K562 (cell line): ENCODE measurements at regions not wholly inside any gene's neighbourhood (a gene's known extent, or its start where the extent isn't known, plus 50 kb on each side); places are given as distances from the start of the nearest gene placed in this dataset.

Source experiments
- ATAC-seq: fragments of 200-7000 bp; cut with Tn5 transposase; 3 replicates; pipeline ENCODE4 v1.9.1; 2020; ENCODE audit warnings: moderate library complexity
- BruUV-seq: library from RNA; stranded (reverse); fragments of 400-500 nt; replicated peaks from 2 replicates; lab custom pipeline; 2021; lab: Mats Ljungman, UMichigan
- CTCF ChIA-PET: fragments of 300-600 bp; formaldehyde crosslinking; extraction: SDS; loops from one replicate; lab custom pipeline; 2021; ENCODE audit warnings: low intra/inter-chr PET ratio; lab: Yijun Ruan, JAX
- POLR2A ChIA-PET: fragments of 300-600, 350-650 bp; sonication (Branson Sonifier 250); formaldehyde crosslinking; extraction: SDS; loops from one replicate; lab custom pipeline; 2021; ENCODE audit warnings: antibody characterized with exemption, inconsistent platforms; lab: Yijun Ruan, JAX
- DNase-seq, 4 experiments: peaks; one replicate each; pipeline versions ENCODE4 v3.0.0 to v3.0.0-alpha.2; 2011 to 2018; ENCODE audit warnings: low spot score in 3 of 4, mixed read lengths in 3 of 4; ENCODE audit errors: extremely low read depth in 1 of 4
- FAIRE-seq: peaks from 2 replicates; lab custom pipeline; 2011; peaks lifted over from hg19 to GRCh38; lab: Jason Lieb, UNC
- H2AFZ ChIP-seq: 2 replicates; pipeline ENCODE4 v1.6.0; 2011; ENCODE audit warnings: low read depth, low read length, control low read depth, inconsistent platforms
- H3K27ac ChIP-seq: fragments of 200-600 bp; 3 replicates; pipeline ENCODE4 v1.8.0; 2011; ENCODE audit warnings: low read depth, mild to moderate bottlenecking, control low read depth, inconsistent platforms, low read length, moderate library complexity, mixed read lengths; ENCODE audit errors: extremely low read depth
- H3K27me3 ChIP-seq, 2 experiments: fragments of 300-600 bp in 1 of 2; 2 replicates in 1 of 2; 3 replicates in 1 of 2; pipeline versions ENCODE4 v1.6.0 to v1.8.0; 2011; ENCODE audit warnings: inconsistent platforms in 2 of 2, low read length in 2 of 2, mild to moderate bottlenecking in 1 of 2, mixed read lengths in 1 of 2, moderate library complexity in 1 of 2; ENCODE audit not compliant: control insufficient read depth in 2 of 2, insufficient read depth in 2 of 2
- H3K36me3 ChIP-seq: fragments of 300-600 bp; 3 replicates; pipeline ENCODE4 v1.8.0; 2011; ENCODE audit warnings: mild to moderate bottlenecking, low read length, inconsistent platforms; ENCODE audit not compliant: control insufficient read depth, insufficient read depth
- H3K4me1 ChIP-seq, 2 experiments: fragments of 200-600 bp in 1 of 2; replicated peaks in 1 of 2; 2 replicates in 1 of 2; 3 replicates in 1 of 2; pipeline versions ENCODE4 v1.5.1 to v1.8.0; 2011; ENCODE audit warnings: inconsistent platforms in 2 of 2, low read length in 2 of 2, mild to moderate bottlenecking in 1 of 2, mixed read lengths in 1 of 2, moderate library complexity in 1 of 2; ENCODE audit not compliant: control insufficient read depth in 2 of 2, insufficient read depth in 2 of 2
- H3K4me2 ChIP-seq: 2 replicates; pipeline ENCODE4 v1.6.1; 2011; ENCODE audit warnings: low read length, control low read depth, inconsistent platforms, mixed read lengths; ENCODE audit not compliant: insufficient read depth
- H3K4me3 ChIP-seq: fragments of 200-600 bp; sonication (generic), shearing (Covaris generic); 2 replicates; pipeline ENCODE4 v1.5.1; 2016; ENCODE audit warnings: control low read depth, inconsistent platforms
- H3K79me2 ChIP-seq: fragments of 200-600 bp; 3 replicates; pipeline ENCODE4 v1.8.0; 2011; ENCODE audit warnings: low read length, inconsistent platforms; ENCODE audit not compliant: control insufficient read depth, insufficient read depth
- H3K9ac ChIP-seq, 2 experiments: 2 replicates each; pipeline versions ENCODE4 v1.6.0 to v1.6.1; 2011; ENCODE audit warnings: low read depth in 2 of 2, low read length in 2 of 2, control low read depth in 1 of 2, inconsistent platforms in 1 of 2, mild to moderate bottlenecking in 1 of 2, mixed read lengths in 1 of 2; ENCODE audit not compliant: insufficient read depth in 1 of 2
- H3K9me1 ChIP-seq: one replicate; pipeline ENCODE4 v1.6.0; 2011; ENCODE audit warnings: inconsistent platforms, mild to moderate bottlenecking, low read length, moderate library complexity; ENCODE audit not compliant: control insufficient read depth, insufficient read depth
- H3K9me3 ChIP-seq: replicated peaks from 2 replicates; pipeline ENCODE4 v1.5.1; 2011; ENCODE audit warnings: low read depth, low read length, inconsistent platforms; ENCODE audit not compliant: control insufficient read depth, insufficient read depth
- H4K20me1 ChIP-seq: replicated peaks from 2 replicates; pipeline ENCODE4 v1.6.1; 2011; ENCODE audit warnings: low read length, inconsistent platforms, mixed read lengths; ENCODE audit not compliant: control insufficient read depth, insufficient read depth
- HNRNPLL ChIP-seq: fragments of 200-400 bp; formaldehyde crosslinking; IDR thresholded peaks from 2 replicates; pipeline ENCODE4 v1.6.1; 2017; ENCODE audit warnings: low read length, low read depth, mild to moderate bottlenecking; ENCODE audit not compliant: poor library complexity, severe bottlenecking
- HOMEZ ChIP-seq: fragments of 250-450 bp; sonication (Bioruptor Pico); IDR thresholded peaks from 2 replicates; pipeline ENCODE4 v1.4.0; 2020; ENCODE audit warnings: mild to moderate bottlenecking, moderate library complexity
- MAFG ChIP-seq: fragments of 450-650 bp; conservative IDR thresholded peaks from 2 replicates; pipeline ENCODE4 v1.6.1; 2016; ENCODE audit warnings: missing genetic modification characterization, missing compliant biosample characterization
- MCM5 ChIP-seq: fragments of 450-650 bp; IDR thresholded peaks from 2 replicates; pipeline ENCODE4 v1.6.1; 2016; ENCODE audit warnings: low read depth
- MECOM ChIP-seq: fragments of 250-450 bp; sonication (Bioruptor Pico); IDR thresholded peaks from 2 replicates; pipeline ENCODE4 v1.8.0; 2022; ENCODE audit warnings: inconsistent platforms
- POLR2G ChIP-seq: fragments of 200-400 bp; formaldehyde crosslinking; IDR thresholded peaks from 2 replicates; pipeline ENCODE4 v1.6.1; 2017; ENCODE audit warnings: low read depth, mild to moderate bottlenecking, antibody characterized with exemption, low read length, moderate library complexity
- RBBP5 ChIP-seq: fragments of 200-600 bp; sonication (generic); IDR thresholded peaks from 2 replicates; pipeline ENCODE4 v1.6.1; 2012; ENCODE audit warnings: borderline replicate concordance, mild to moderate bottlenecking, low read length, control low read depth, inconsistent platforms; ENCODE audit not compliant: insufficient read depth, poor library complexity, severe bottlenecking
- TCFL5 ChIP-seq: fragments of 250-450 bp; sonication (Bioruptor Pico); conservative IDR thresholded peaks from 2 replicates; pipeline ENCODE4 v1.6.1; 2021; ENCODE audit warnings: mild to moderate bottlenecking, moderate library complexity, matching md5 sums
- TRIM24 ChIP-seq, 2 experiments: fragments of 450-650 bp; IDR thresholded peaks; 2 replicates each; pipeline ENCODE4 v1.6.1; 2016
- ZNF197 ChIP-seq: fragments of 200-800 bp; sonication (Bioruptor generic); IDR thresholded peaks from 2 replicates; pipeline ENCODE4 v1.6.1; 2016; ENCODE audit warnings: low read depth, missing genetic modification characterization, missing compliant biosample characterization
- WGBS: fragments of 100-300 bp; shearing (Covaris generic); methylation state at CpG from one replicate; pipeline ENCODE4 v1.1.6; 2016; ENCODE audit warnings: low coverage, mixed read lengths; ENCODE audit not compliant: insufficient coverage; ENCODE audit errors: missing lambda C conversion rate; 5-methylcytosine and 5-hydroxymethylcytosine counted together
- in situ Hi-C: fragments of 300-500 bp; cut with MboI; formaldehyde crosslinking; loops from 4 replicates; pipeline ENCODE4 v1.15.0; 2018; ENCODE audit warnings: inconsistent platforms, mixed read lengths
- intact Hi-C: fragments of 100-400 bp; cut with micrococcal nuclease; formaldehyde crosslinking; loops from 2 replicates; pipeline ENCODE4 v1.14.2; 2022

GRCh38 chr6:105920071-105920470 is 166.1 kb upstream of the PRDM1 start:
- no peaks in the 10 kb centered on the region for H4K20me1 ChIP-seq
- no peak overlapping the region for H3K4me2 ChIP-seq
- no peak for ATAC-seq
- DNase-seq = no peak
- H3K4me1 ChIP-seq = no peaks in the 10 kb centered on the region
- no peak overlapping the region for H3K9ac ChIP-seq
- in situ Hi-C loops (no loop called here), intact Hi-C loops (no loop called here)
- no peaks in the 10 kb centered on the region for H3K9me3 ChIP-seq
- H3K27me3 ChIP-seq = peaks cover 4 to 10% of the 10 kb centered on the region in 2 experiments; a peak in 3 of 5 replicates
- POLR2A ChIA-PET = no interaction called here
- FAIRE-seq = no peak
- no peaks in the 10 kb centered on the region for H3K79me2 ChIP-seq
- CTCF ChIA-PET = no interaction called here
- WGBS = 3% methylated on average over 2 of the region's 2 CpGs
- H3K9me1 ChIP-seq = no peaks in the 10 kb centered on the region
- H2AFZ ChIP-seq = no peak overlapping the region
- H3K36me3 ChIP-seq = no peaks in the 10 kb centered on the region
- no peak overlapping the region for H3K4me3 ChIP-seq
- BruUV-seq = no TSS peak
- no peak overlapping the region for H3K27ac ChIP-seq
- TF ChIP-seq HOMEZ (CRISPR knock-in tag) = no peak
- TF ChIP-seq POLR2G = no peak
- no peak for TF ChIP-seq TRIM24 (IDR thresholded peaks at IDR 0.05)
- TF ChIP-seq MECOM (CRISPR knock-in tag) = no peak
- no peak for TF ChIP-seq MCM5
- TF ChIP-seq HNRNPLL = no peak
- no peak for TF ChIP-seq MAFG
- no peak for TF ChIP-seq RBBP5
- TF ChIP-seq ZNF197 (CRISPR knock-in tag) = no peak
- TF ChIP-seq TCFL5 = no peak
- TF ChIP-seq, all 486 proteins: peak for 0
